H9 (cell line): ENCODE measurements at regions not wholly inside any gene's neighbourhood (a gene's known extent, or its start where the extent isn't known, plus 50 kb on each side); places are given as distances from the start of the nearest gene placed in this dataset.

ENCODE experiments used
- DNase-seq: peaks from one replicate; pipeline ENCODE4 v3.0.0-alpha.2; 2017
- H2AFZ ChIP-seq: one replicate; pipeline ENCODE4 v1.6.1; 2013; ENCODE audit warnings: mild to moderate bottlenecking, low read length, control low read depth, moderate library complexity
- H2AK5ac ChIP-seq: 2 replicates; pipeline ENCODE4 v1.6.1; 2013; ENCODE audit warnings: low read length, control low read depth, mixed read lengths; ENCODE audit not compliant: insufficient read length
- H2BK120ac ChIP-seq: one replicate; pipeline ENCODE4 v1.6.1; 2013; ENCODE audit warnings: low read depth, mild to moderate bottlenecking, low read length, control low read depth, inconsistent platforms; ENCODE audit not compliant: poor library complexity, severe bottlenecking
- H2BK12ac ChIP-seq: 2 replicates; pipeline ENCODE4 v1.6.1; 2013; ENCODE audit warnings: low read length, control low read depth, mixed read lengths, low read depth; ENCODE audit not compliant: insufficient read length
- H2BK15ac ChIP-seq: 2 replicates; pipeline ENCODE4 v1.6.1; 2013; ENCODE audit warnings: low read depth, low read length, control low read depth
- H2BK20ac ChIP-seq: one replicate; pipeline ENCODE4 v1.6.1; 2013; ENCODE audit warnings: low read depth, mild to moderate bottlenecking, low read length, control low read depth, inconsistent platforms; ENCODE audit not compliant: poor library complexity, severe bottlenecking
- H2BK5ac ChIP-seq: 2 replicates; pipeline ENCODE4 v1.6.1; 2013; ENCODE audit warnings: low read length, control low read depth, mixed read lengths; ENCODE audit not compliant: insufficient read length
- H3K14ac ChIP-seq: 2 replicates; pipeline ENCODE4 v1.6.1; 2013; ENCODE audit warnings: low read length, control low read depth; ENCODE audit not compliant: insufficient read depth
- H3K18ac ChIP-seq: 2 replicates; pipeline ENCODE4 v1.6.1; 2013; ENCODE audit warnings: low read depth, mild to moderate bottlenecking, mixed read lengths, low read length, control low read depth; ENCODE audit not compliant: insufficient read length
- H3K23ac ChIP-seq: 2 replicates; pipeline ENCODE4 v1.6.1; 2013; ENCODE audit warnings: low read length, control low read depth, mixed read lengths, low read depth; ENCODE audit not compliant: insufficient read length
- H3K23me2 ChIP-seq: 2 replicates; pipeline ENCODE4 v1.6.1; 2013; ENCODE audit warnings: low read depth, mild to moderate bottlenecking, mixed read lengths, low read length, control low read depth; ENCODE audit not compliant: insufficient read length, poor library complexity, severe bottlenecking
- H3K27ac ChIP-seq: 2 replicates; pipeline ENCODE4 v1.5.1; 2013; ENCODE audit warnings: low read length, control low read depth, mixed read lengths, low read depth; ENCODE audit not compliant: insufficient read length
- H3K27me3 ChIP-seq: 2 replicates; pipeline ENCODE4 v1.6.1; 2013; ENCODE audit warnings: low read length, control low read depth, inconsistent platforms; ENCODE audit not compliant: insufficient read depth
- H3K4ac ChIP-seq: 2 replicates; pipeline ENCODE4 v1.6.1; 2013; ENCODE audit warnings: low read depth, mild to moderate bottlenecking, control low read depth, inconsistent platforms, low read length, moderate library complexity
- H3K4me1 ChIP-seq: 2 replicates; pipeline ENCODE4 v1.6.1; 2013; ENCODE audit warnings: low read length, control low read depth, inconsistent platforms; ENCODE audit not compliant: insufficient read depth
- H3K4me2 ChIP-seq: 2 replicates; pipeline ENCODE4 v1.6.1; 2013; ENCODE audit warnings: low read length, control low read depth, mixed read lengths; ENCODE audit not compliant: insufficient read length, insufficient read depth
- H3K56ac ChIP-seq: 2 replicates; pipeline ENCODE4 v1.6.1; 2013; ENCODE audit warnings: low read depth, mild to moderate bottlenecking, mixed read lengths, low read length, control low read depth; ENCODE audit not compliant: insufficient read length
- H3K79me1 ChIP-seq: 2 replicates; pipeline ENCODE4 v1.6.1; 2013; ENCODE audit warnings: low read depth, mild to moderate bottlenecking, moderate library complexity, low read length, control low read depth, inconsistent platforms; ENCODE audit not compliant: insufficient read depth, poor library complexity, severe bottlenecking
- H3K79me2 ChIP-seq: 2 replicates; pipeline ENCODE4 v1.6.1; 2013; ENCODE audit warnings: low read length, control low read depth, inconsistent platforms; ENCODE audit not compliant: insufficient read depth
- H3K9ac ChIP-seq: 2 replicates; pipeline ENCODE4 v1.6.1; 2013; ENCODE audit warnings: low read length, control low read depth, mixed read lengths; ENCODE audit not compliant: insufficient read length; ENCODE audit errors: extremely low read depth
- H3K9me3 ChIP-seq: one replicate; pipeline ENCODE4 v1.6.1; 2013; ENCODE audit warnings: low read depth, low read length, inconsistent platforms; ENCODE audit not compliant: control insufficient read depth
- H3T11ph ChIP-seq: one replicate; pipeline ENCODE4 v1.6.1; 2013; ENCODE audit warnings: mild to moderate bottlenecking, low read length, control low read depth, inconsistent platforms
- H4K20me1 ChIP-seq: one replicate; pipeline ENCODE4 v1.6.1; 2013; ENCODE audit not compliant: control insufficient read depth, insufficient read length, insufficient read depth
- H4K5ac ChIP-seq: 2 replicates; pipeline ENCODE4 v1.6.1; 2013; ENCODE audit warnings: low read depth, mild to moderate bottlenecking, mixed read lengths, low read length, control low read depth; ENCODE audit not compliant: insufficient read length
- H4K8ac ChIP-seq: replicated peaks from 2 replicates; pipeline ENCODE4 v1.6.1; 2013; ENCODE audit warnings: low read length, control low read depth, mixed read lengths, low read depth; ENCODE audit not compliant: insufficient read length
- H4K91ac ChIP-seq: 2 replicates; pipeline ENCODE4 v1.6.1; 2013; ENCODE audit warnings: low read depth, mild to moderate bottlenecking, moderate library complexity, mixed read lengths, low read length, control low read depth; ENCODE audit not compliant: insufficient read length
- H3K27ac Mint-ChIP-seq, 3 experiments: 2 replicates in 2 of 3; 3 replicates in 1 of 3; pipeline ENCODE4 v1.8.0; 2020 to 2021; ENCODE audit warnings: mixed read lengths in 3 of 3, mild to moderate bottlenecking in 1 of 3, moderate library complexity in 1 of 3
- H3K27me3 Mint-ChIP-seq: 2 replicates; pipeline ENCODE4 v1.8.0; 2021; ENCODE audit warnings: low read depth, mild to moderate bottlenecking, moderate library complexity, mixed read lengths
- H3K36me3 Mint-ChIP-seq, 3 experiments: 2 replicates in 2 of 3; 3 replicates in 1 of 3; pipeline ENCODE4 v1.8.0; 2020 to 2021; ENCODE audit warnings: low read depth in 3 of 3, mixed read lengths in 3 of 3; ENCODE audit not compliant: insufficient read depth in 1 of 3
- H3K4me1 Mint-ChIP-seq, 2 experiments: 2 replicates each; pipeline ENCODE4 v1.8.0; 2020; ENCODE audit warnings: mixed read lengths in 2 of 2
- H3K4me3 Mint-ChIP-seq, 2 experiments: 2 replicates in 1 of 2; 3 replicates in 1 of 2; pipeline ENCODE4 v1.8.0; 2020 to 2021; ENCODE audit warnings: mild to moderate bottlenecking in 2 of 2, mixed read lengths in 2 of 2, moderate library complexity in 1 of 2
- H3K9me3 Mint-ChIP-seq, 2 experiments: 2 replicates in 1 of 2; 3 replicates in 1 of 2; pipeline ENCODE4 v1.8.0; 2020; ENCODE audit warnings: mild to moderate bottlenecking in 2 of 2, mixed read lengths in 2 of 2, moderate library complexity in 1 of 2
- WGBS: extraction: QIAGEN DNeasy Blood & Tissue Kit; methylation state at CpG from one replicate; pipeline ENCODE4 v1.1.7; 2013; ENCODE audit warnings: missing lambda C conversion rate, low lambda C conversion rate, mixed read lengths; ENCODE audit not compliant: insufficient read length; ENCODE audit errors: extremely low coverage; 5-methylcytosine and 5-hydroxymethylcytosine counted together
- TF ChIP-seq, protein P1 (sequence below): fragments of 200-600 bp; sonication (generic); conservative IDR thresholded peaks from 3 replicates; pipeline ENCODE4 v1.8.0; 2021; ENCODE audit warnings: antibody characterized with exemption, mild to moderate bottlenecking

DNA sequence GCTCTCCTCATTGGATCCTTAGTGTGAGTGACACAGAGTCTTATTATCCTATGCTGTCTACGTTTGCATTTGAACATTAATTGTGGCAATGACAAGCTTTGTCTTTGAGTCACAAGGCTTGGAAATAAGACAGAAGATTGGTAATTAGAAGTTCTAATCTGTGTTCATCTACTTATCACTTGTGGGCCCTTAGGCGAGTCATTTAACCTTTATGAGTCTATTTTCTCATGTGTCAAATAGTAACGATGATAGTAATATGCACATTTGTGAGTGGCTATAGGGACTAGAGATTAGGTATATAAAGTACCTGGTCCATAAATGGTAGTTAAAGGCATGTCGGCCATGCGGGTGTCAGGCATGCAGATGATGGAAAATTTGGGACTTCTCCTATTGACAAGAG lies 105.6 kb upstream of the NABP1 start:
- H4K5ac ChIP-seq, result no peak overlapping the region
- no peak overlapping the region for H3K9ac ChIP-seq
- no peak overlapping the region for H3K4ac ChIP-seq
- no peak overlapping the region for H3K14ac ChIP-seq
- H3K18ac ChIP-seq, result no peak overlapping the region
- H2BK20ac ChIP-seq, result no peak overlapping the region
- H2BK5ac ChIP-seq, result no peak overlapping the region
- H4K8ac ChIP-seq, result no peak overlapping the region
- no peak overlapping the region for H2BK12ac ChIP-seq
- H4K20me1 ChIP-seq, result no peaks in the 10 kb centered on the region
- H2BK15ac ChIP-seq, result no peak overlapping the region
- no peaks in the 10 kb centered on the region for H3K4me1 ChIP-seq
- no peaks in the 10 kb centered on the region for H3K79me2 ChIP-seq
- DNase-seq, result no peak
- Mint-ChIP-seq H3K9me3 (no peaks in the 10 kb centered on the region; a peak in 1 of 5 replicates), H3K27ac (no peak overlapping the region), H3K4me1 (peaks cover 10 to 16% of the 10 kb centered on the region in 2 experiments), H3K4me3 (no peak overlapping the region), H3K27me3 (no peaks in the 10 kb centered on the region), H3K36me3 (no peaks in the 10 kb centered on the region)
- H3K27me3 ChIP-seq, result no peaks in the 10 kb centered on the region
- H3K23ac ChIP-seq, result no peak overlapping the region
- TF ChIP-seq, protein P1, sequence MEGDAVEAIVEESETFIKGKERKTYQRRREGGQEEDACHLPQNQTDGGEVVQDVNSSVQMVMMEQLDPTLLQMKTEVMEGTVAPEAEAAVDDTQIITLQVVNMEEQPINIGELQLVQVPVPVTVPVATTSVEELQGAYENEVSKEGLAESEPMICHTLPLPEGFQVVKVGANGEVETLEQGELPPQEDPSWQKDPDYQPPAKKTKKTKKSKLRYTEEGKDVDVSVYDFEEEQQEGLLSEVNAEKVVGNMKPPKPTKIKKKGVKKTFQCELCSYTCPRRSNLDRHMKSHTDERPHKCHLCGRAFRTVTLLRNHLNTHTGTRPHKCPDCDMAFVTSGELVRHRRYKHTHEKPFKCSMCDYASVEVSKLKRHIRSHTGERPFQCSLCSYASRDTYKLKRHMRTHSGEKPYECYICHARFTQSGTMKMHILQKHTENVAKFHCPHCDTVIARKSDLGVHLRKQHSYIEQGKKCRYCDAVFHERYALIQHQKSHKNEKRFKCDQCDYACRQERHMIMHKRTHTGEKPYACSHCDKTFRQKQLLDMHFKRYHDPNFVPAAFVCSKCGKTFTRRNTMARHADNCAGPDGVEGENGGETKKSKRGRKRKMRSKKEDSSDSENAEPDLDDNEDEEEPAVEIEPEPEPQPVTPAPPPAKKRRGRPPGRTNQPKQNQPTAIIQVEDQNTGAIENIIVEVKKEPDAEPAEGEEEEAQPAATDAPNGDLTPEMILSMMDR, result no peak
- no peak overlapping the region for H2BK120ac ChIP-seq
- no peak overlapping the region for H2AFZ ChIP-seq
- no peaks in the 10 kb centered on the region for H3K9me3 ChIP-seq
- no peak overlapping the region for H3K56ac ChIP-seq
- WGBS, result no CpG with 5 or more reads among the region's 5 CpGs
- H3K4me2 ChIP-seq, result no peak overlapping the region
- H4K91ac ChIP-seq, result no peak overlapping the region
- H3T11ph ChIP-seq, result no peak overlapping the region
- no peaks in the 10 kb centered on the region for H3K23me2 ChIP-seq
- no peaks in the 10 kb centered on the region for H3K79me1 ChIP-seq
- no peak overlapping the region for H2AK5ac ChIP-seq
- no peak overlapping the region for H3K27ac ChIP-seq
